SIG-M5 (cell line): ENCODE measurements at regions not wholly inside any gene's neighbourhood (a gene's known extent, or its start where the extent isn't known, plus 50 kb on each side); places are given as distances from the start of the nearest gene placed in this dataset.
"Not testable (repeated sequence)": the region's sequence is repeated elsewhere in the genome, so short reads cannot be mapped to it uniquely, and the experiment has no call there.

Source experiments
- DNase-seq: peaks from one replicate; lab custom pipeline; 2025; lab: John Stamatoyannopoulos, UW

DNA sequence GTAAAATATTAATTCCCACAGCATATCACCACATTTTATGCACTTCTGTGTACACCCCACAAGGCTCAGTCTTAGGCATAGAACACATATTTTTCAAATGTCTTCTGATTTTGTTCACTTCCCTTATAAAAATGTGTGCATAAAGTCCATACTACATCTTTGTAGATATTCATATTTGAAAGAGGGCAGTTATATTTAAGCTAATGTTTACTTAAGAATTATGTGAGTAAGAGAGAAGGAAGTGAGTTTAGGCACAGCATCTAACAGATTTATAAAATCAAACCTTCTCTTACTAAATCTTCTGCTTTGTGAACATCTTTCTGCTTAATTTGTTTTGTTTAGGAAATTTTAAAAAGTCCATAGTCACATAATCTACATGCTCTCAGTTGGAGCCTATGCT is 648.1 kb downstream of the FSCB start:
- no peak for DNase-seq

DNA sequence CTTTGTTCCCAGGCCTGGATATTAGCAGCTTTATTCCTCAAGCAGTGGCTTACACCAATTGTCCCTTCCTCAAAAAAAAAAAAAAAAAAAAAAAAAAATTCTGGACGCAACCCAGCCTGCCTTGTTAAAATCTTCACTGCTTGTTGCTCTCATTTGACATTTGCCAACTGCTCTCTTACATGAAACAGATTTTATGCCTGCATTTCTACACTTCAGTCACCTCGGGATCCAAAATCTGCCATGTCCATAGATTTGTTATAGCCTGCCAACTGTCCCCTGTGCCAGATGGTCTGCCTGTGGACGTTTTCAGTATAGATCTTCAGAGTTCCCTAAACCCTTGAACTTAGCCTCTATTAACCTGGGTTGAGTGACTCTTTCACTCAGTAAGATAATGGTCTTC is 651.5 kb downstream of the FSCB start:
- no peak for DNase-seq

DNA sequence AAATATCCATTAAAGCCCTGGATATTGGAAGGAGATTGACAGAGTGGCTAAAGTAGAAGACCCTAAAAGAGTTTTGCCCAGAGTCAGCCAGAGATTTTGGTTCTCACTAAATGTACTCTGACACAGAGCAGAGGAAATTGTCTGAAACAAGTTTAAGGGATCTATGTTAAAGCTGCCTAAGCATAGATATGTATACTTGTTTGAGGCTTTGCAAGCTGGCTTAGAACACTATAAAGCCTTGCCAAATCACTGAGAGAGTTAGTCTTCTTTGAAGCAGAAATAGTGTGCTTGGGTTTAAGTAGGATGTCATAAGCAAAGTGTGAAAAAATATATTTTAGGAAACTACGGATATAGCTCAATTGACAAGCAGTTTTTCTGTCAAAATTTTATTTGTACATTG is 653.5 kb downstream of the FSCB start:
- DNase-seq: no peak

DNA sequence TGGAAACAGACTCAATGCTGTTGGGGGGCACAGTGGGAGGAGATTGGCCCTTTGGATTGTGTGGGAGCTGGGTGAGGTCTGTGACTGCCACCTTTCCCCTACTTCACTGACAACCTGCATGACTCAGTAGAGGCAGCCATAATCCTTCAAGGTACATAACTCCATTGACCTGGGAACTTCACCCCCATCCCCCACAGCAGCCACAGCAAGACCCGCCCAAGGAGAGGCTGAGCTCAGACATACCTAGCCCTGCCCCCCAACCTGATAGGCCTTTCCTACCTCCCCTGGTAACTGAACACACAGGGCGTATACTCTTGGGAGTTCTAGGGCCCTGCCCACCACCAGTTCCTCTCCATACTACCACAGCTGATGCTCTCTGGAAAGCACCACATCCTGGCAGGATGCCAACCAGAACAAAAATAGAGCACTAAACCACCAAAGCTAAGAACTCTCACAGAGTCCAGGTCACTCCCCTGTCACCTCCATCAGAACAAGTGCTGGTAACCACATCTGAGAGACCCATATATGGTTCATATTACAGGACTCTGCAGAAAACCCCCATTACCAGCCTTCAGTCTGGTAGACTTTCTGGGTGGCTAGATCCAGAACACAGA is 703.9 kb downstream of the FSCB start:
- no peak for DNase-seq

DNA sequence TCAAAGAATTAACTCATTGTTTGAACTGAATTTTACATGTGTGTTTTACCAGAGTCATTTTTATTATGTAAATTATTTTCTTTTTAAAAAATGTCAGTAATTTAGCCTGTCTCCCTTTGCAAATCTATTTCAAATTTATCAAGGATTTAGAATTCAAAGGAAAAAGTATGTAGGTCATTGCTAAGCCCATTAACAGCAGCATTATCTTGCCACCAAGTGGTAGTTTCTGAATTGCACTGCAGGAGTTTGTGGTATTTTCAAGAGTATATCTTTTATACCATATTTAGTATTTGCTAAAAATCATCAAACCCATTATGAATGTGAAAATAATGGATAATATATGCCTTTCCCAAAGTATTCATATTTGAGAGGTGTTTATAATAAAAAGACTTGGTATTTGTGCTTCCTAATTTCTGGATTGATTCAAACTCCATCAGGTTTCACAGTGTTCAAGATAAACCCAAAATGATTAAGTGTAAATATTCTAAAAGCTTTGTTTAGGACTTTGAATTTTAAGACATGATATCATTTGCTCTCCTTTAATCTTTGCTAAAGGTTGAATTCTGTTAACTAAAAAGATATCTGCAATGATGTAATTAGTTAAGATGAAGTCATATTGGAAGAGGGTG is 711.4 kb downstream of the FSCB start:
- DNase-seq: no peak

DNA sequence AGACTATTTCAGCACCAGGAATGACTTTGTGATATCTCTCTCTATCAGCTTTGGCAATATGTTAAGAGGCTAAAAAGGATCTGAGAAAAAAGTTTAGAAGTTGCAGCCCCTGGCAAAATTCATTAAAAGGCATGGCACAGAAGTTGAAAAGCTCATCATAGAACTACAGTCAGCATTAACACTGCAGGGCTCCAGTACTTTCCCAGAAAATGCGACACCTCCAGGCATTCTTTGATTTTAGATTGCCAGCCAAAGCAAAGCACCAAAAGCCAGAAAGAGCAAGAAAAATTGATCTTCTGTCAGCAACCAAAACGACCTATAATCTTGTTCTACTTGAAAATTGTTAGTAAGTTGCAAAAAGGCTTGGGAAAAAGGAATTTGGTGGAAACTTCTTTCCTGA is 713.5 kb downstream of the FSCB start:
- no peak for DNase-seq

DNA sequence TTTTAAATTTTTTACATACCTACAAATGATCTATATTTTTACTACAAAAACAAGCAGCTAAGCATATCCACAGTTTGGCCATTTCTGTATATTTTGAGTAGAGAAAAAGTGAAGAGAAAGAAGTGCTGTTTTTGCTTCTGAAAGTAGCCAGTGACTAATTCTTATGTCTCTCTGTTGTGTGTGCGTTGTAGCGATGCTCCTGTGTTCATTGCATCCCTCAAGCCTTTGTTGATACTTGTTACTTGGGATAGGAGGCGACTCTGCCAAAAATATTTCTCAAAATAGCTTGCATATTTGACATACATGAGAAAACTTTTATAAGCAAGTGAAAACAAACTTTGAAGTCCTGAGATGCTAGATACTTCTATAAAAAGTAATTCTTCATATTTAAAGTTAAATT is 714.1 kb downstream of the FSCB start:
- DNase-seq: no peak

DNA sequence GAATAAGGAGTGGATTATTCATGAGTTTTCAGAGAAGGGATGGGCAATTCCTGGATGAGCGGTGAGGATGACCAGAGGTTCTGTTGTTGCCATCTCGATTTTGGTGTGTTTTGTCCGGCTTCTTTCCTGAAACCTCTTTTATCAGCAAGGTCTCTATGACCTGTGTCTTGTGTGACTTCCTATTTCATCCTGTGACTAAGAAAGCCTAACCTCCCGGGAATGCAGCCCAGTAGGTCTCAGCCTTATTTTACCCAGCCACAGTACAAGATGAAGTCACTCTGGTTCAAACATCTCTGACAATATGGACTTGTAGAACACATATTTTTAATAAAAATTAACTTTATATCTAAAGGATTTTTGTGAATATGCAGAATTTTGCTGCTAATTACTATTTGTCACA is 716.4 kb downstream of the FSCB start:
- no peak for DNase-seq

DNA sequence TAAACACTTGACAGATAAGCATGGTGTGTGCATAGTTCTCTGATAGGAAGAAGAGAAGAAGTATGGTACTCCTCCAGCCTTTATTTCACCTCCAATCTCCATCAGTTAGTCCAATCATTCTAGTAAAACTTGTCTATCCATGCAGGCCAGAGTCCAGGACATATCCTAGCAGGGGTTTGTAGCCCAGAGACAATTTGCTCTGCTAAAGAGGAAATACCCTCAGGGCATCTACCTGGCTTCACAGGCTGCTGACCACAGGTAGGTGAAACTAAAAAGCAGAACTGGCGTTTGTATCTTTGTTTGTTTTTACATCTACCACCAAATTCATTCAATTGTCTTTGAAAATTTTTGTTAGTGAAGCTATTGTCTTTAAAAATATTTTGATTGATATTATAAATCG is 717.6 kb downstream of the FSCB start:
- DNase-seq: no peak

DNA sequence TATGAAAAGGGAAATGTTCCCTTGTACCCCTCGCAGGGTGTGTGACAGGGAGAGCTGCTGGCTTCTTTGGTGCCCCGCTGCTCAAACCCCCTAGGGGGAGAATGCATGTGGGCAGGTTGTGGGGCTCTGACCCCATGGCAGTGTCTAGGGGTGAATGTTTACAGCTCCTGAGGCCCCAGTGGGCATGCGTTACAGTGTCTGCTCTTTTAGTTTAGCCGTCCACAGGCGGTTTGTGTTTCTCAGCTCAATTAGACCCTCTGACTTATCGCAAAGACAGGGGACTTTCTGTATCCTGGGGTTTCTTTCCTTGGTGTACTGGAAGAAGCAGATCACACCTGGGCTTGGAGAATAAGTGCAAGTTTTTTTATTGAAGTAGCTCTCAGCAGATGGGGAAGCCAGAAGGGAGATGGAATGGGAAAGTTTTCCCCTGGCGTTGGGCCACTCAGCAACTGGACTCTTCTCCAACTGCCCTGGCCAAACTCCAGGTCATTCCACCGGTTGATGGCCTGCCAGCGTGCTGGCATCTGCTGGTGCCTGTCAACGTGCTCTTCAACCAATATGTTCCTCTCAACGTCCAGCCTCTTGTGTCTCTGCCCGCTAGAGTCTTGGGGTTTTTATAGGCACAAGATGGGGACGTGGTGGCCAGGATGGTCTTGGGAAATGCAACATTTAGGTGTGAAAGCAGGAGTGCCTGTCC is 720.9 kb downstream of the FSCB start:
- no peak for DNase-seq

DNA sequence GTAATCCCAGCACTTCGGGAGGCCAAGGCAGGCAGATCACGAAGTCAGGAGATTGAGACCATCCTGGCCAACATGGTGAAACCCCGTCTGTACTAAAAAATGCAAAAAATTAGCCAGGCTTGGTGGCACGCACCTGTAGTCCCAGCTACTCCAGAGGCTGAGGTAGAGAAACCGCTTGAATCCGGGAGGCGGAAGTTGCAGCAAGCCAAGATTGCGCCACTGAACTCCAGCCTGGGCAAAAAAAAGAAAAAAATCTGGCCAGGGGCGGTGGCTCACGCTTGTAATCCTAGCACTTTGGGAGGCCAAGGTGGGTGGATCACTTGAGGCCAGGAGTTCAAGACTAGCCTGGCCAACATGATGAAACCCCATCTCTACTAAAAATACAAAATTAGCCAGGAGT is 722.7 kb downstream of the FSCB start:
- DNase-seq: not testable (repeated sequence)

DNA sequence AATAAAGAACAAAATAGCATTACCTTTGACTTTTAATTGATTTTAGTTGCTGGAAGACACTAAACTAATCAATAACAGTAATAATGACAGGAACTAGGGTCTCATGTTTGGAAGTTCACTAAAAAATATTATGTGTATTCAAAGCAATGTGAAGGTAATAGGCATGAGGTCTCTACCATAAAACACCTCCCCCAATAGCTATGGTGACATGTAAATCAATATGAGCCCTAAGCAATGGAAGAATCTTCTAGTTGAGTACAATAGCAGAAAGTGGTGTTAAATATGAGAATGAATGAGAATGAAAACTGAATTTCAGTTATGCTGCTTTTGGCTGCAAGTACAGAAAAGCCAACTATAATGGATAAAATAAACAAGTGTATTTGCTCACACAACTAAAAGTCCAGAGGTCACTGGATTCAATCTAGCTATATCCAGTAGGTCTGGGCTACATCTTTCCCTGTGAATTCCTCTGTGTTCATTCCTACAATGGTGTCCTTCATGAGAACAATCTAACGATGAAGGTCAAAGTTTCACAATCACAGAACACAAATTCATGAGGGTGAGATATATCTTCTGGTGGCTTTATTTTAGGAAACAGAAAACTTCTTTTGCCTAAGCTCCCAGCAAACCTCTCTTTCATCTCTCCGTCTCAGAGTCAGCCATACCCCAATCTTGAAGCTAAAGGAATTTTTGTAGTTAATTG is 728.0 kb downstream of the FSCB start:
- DNase-seq: no peak

DNA sequence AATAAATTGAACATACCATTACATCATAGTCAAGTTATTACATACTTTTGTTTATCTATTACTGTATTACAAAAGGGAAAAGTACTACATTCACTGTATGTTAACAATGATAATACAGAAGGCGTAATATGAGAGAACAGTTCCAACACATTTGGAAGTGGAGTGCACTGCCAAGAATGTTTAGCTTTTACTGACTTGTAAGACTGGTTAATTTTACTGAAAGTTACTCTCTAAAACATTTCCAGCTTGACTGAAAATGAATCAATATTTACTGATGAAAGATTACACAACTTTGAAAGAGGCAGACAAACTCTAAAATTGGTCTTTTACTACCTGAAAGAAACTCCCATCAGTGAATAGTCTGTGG is 728.5 kb downstream of the FSCB start:
- no peak for DNase-seq

DNA sequence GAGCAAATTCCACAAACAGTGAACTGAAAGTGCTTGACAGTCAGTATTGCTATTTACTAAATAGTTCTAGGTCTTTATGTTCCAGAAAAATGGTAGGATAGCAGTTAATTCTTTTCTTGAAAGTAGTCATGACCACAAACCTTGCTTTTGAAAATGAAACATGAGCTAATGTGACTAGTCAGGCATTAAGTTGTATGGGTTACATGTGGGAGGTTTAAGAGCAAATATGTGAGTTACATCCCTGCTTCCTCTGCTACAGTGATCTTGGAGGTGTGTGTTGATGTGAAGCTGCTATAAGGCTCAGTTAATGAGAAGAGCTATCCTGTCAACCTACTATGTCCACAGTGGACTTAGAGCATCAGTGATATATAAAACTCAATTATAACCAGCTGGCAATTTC is 741.6 kb downstream of the FSCB start:
- no peak for DNase-seq

DNA sequence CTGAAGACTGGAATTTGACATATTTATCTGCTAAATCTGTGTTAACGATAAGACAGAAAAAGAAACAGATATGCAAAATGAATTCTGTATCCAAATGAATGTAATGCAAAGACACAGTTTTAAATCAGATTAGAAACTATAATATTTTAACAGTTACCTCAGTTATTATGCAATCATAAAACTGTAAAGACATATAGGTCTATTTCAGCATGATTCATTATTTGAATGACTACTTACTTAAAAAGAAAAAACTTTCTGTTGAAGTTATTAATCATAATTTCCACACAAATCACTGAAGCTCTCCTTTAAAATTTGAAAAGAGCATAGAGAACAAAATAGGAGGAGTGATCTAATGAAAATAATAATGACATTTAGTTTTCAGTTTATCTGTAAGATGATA is 742.6 kb downstream of the FSCB start:
- no peak for DNase-seq

DNA sequence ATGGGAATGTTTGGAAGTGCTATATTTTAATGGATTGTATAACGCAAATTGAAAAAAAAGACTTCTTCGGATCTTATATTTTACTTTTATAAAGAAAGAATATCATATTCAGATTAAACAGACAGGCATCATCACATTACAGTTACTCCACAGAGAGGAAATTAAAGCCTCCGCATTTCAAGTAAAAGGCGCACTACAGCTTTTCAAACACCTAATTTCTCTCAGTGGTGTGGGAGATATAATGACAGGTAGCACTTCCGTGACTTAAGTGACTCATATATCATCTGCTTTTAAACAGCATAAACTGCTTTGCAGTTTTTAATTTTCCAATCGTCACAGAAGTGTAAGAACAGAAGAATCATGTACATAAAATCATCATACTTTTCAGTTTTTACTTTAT is 751.4 kb downstream of the FSCB start:
- no peak for DNase-seq

DNA sequence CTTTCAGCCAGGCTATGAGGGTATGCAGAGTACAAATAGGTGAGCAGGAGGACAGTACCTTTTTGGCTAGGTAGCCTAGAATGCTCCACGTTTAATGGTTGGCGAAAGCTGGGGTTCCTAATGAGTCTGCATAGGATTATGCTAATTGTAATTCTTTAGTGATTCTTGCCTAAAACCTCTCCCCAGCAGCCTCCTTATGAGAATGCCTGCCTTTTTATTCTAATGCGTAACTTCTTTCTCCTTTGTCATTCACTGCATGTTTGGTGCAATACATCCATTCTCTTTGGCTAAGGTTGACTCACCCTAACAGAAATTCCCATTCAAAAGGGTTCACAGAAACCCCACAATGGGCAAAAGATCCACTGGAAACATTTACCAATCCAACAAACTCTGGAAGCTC is 752.2 kb downstream of the FSCB start:
- no peak for DNase-seq

DNA sequence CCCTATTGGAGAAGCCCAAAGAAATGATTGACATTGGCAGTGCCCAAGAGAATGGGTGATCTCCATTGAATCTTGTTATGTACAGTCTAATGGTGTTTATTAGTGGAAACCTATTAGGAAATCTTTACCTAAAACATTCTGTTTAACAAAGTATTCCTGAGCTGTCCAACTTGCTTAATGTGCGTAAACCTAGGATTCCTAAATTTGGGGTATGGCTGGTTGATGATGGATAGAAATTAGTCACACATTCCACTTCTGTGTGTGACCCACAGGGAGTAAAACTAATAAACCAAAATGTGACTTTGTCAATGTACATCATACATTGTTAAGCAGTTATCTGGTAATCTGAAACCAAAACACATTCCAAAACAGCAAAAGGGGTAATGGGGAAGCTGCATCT is 761.3 kb downstream of the FSCB start:
- no peak for DNase-seq

DNA sequence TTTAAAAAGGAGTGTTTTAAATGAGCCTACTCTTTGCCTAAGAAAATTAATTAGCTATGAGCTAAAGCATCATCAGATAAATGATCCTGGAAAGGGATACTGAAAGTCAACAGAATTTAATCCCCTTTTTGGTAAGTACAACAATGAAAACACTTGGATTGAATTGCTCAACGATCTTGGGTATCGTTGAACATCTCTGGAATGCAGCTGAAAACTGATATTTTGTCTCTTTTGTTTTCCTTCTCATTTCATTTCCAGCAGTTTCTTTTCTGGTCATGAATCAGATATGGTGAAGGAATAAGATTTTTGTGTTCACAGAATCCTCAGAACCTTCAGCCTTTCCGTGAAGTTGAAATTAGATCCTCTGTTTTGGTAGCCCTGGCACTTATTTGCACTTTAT is 771.2 kb downstream of the FSCB start:
- DNase-seq: no peak

DNA sequence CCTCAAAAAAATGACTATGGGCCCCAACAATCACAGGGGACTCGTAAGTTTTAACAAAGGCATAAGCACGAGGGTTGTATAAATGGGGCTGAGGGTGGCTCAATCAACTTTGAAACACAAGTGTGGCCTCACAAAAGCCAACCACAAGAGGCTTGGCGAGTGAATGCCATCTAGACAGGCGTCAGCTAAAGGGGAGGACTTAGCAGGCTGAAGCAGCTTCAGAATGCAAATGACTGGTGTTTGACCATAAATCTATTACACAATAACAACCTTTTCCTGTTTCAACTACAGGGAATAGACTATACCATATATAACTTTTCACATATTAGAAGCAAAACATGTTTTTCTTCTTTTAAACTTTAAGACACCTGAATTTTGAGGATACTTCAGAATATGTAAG is 777.9 kb downstream of the FSCB start:
- no peak for DNase-seq

DNA sequence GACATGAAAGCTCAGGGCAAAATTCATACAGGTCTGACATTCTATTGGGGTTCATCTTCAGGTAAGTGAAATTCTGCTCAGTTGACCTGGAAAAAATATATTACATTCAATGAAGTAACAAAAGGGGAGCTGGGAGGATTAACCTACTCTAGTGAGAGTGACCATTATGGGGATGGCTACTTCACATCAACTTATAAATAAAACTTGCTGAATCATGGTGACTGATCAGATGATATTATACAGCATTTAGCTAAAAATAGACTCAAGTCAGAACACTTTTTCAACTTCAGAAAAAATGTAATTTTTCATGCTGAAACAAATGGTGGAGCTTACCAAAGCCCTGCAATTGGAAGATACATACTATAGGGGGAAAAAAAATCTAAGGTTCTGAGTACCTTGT is 800.2 kb downstream of the FSCB start:
- no peak for DNase-seq

DNA sequence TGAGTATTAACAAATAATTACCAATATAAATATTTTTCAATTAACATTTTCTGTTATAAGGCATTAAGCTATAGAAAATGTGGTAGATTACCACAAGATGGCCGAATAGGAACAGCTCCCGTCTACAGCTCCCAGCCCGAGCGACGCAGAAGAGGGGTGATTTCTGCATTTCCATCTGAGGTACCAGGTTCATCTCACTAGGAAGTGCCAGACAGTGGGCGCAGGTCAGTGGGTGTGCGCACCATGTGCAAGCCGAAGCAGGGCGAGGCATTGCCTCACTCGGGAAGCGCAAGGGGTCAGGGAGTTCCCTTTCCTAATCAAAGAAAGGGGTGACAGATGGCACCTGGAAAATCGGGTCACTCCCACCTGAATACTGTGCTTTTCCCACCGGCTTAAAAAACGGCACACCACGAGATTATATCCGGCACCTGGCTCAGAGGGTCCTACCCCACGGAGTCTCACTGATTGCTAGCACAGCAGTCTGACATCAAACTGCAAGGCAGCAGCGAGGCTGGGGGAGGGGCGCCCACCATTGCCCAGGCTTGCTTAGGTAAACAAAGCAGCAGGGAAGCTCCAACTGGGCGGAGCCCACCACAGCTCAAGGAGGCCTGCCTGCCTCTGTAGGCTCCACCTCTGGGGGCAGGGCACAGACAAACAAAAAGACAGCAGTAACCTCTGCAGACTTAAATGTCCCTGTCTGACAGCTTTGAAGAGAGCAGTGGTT is 808.4 kb downstream of the FSCB start:
- not testable (repeated sequence) for DNase-seq

DNA sequence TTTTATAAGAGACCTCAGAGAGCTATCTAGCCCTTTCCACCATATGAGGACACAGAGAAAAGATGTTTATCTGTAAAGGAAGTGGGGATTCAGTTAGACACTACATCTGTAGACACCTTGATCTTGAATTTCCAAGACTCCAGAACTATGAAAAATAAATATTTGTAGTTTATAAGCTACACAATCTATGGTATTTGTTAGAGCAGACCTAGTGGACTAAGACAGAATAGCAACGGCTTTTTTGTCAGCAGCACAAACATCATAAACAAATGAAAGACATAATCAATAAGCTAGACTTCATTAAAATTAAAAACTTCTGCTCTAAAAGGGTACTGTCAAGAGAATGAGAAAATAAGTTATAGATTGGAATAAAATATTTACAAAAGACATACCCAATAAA is 810.1 kb downstream of the FSCB start:
- no peak for DNase-seq
